Breast epithelium (tissue), 3 donors: ENCODE measurements at regions not wholly inside any gene's neighbourhood (a gene's known extent, or its start where the extent isn't known, plus 50 kb on each side); places are given as distances from the start of the nearest gene placed in this dataset.

Experiments
- POLR2A ChIP-seq: fragments of 450-650 bp; IDR thresholded peaks from one replicate; pipeline ENCODE4 v1.6.1; 2016; ENCODE audit warnings: antibody characterized with exemption, mild to moderate bottlenecking, moderate library complexity
- POLR2AphosphoS5 ChIP-seq, 3 donors: sonication (generic); formaldehyde crosslinking; IDR thresholded peaks; one replicate each; pipeline ENCODE4 v1.6.1; 2017; ENCODE audit warnings: antibody characterized with exemption in 3 of 3
- TF ChIP-seq, protein P1 (sequence below), 3 donors: fragments of 450-650 bp; IDR thresholded peaks; one replicate each; pipeline ENCODE4 v1.5.1; 2016 to 2017; ENCODE audit warnings: antibody characterized with exemption in 3 of 3, mild to moderate bottlenecking in 3 of 3, moderate library complexity in 3 of 3

GRCh38 chr13:73598020-73598712, 536.0 kb downstream of the KLF12 start:
- TF ChIP-seq POLR2A (no peak), POLR2AphosphoS5 (IDR thresholded peaks at IDR 0.05) (no peak)
- TF ChIP-seq, protein P1, sequence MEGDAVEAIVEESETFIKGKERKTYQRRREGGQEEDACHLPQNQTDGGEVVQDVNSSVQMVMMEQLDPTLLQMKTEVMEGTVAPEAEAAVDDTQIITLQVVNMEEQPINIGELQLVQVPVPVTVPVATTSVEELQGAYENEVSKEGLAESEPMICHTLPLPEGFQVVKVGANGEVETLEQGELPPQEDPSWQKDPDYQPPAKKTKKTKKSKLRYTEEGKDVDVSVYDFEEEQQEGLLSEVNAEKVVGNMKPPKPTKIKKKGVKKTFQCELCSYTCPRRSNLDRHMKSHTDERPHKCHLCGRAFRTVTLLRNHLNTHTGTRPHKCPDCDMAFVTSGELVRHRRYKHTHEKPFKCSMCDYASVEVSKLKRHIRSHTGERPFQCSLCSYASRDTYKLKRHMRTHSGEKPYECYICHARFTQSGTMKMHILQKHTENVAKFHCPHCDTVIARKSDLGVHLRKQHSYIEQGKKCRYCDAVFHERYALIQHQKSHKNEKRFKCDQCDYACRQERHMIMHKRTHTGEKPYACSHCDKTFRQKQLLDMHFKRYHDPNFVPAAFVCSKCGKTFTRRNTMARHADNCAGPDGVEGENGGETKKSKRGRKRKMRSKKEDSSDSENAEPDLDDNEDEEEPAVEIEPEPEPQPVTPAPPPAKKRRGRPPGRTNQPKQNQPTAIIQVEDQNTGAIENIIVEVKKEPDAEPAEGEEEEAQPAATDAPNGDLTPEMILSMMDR (IDR thresholded peaks at IDR 0.05): no peak
